HG02623 (cell line): ENCODE measurements at regions not wholly inside any gene's neighbourhood (a gene's known extent, or its start where the extent isn't known, plus 50 kb on each side); places are given as distances from the start of the nearest gene placed in this dataset.
"Not testable (repeated sequence)": the region's sequence is repeated elsewhere in the genome, so short reads cannot be mapped to it uniquely, and the experiment has no call there.

ENCODE experiments used
- ATAC-seq: cut with Tn5 transposase; IDR thresholded peaks from one replicate; pipeline ENCODE4 v1.9.1; 2021; ENCODE audit warnings: moderate library complexity; ENCODE audit not compliant: unreplicated experiment

DNA sequence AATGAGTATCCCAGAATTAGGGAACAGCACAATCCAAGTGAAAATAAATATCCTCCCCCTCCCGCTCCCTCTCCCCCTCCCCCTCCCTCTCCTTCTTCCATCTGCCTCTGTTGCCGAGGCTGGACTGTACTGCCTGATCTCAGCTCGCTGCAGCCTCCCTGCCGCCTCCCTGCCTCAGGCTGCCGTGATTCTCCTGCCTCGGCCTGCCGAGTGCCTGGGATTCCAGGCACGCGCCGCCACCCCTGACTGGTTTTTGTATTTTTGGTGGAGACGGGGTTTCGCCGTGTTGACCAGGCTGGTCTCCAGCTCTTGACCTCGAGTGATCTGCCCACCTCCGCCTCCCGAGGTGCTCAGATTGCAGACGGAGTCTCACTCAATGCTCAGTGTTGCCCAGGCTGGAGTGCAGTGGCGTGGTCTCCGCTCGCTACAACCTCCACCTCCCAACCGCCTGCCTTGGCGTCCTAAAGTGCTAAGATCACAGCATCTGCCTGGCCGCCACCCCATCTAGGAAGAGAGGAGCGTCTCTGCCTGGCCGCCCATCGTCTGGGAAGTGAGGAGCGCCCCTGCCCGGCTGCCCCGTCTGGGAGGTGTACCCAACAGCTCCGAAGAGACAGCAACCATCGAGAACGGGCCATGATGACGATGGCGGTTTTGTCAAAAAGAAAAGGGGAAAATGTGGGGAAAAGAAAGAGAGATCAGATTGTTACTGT is 178.9 kb upstream of the IPO5 start:
- not testable (repeated sequence) for ATAC-seq

- ATAC-seq = no peak
These were observed 173.0 kb upstream of the IPO5 start for GRCh38 chr13:97780486-97780885.

DNA sequence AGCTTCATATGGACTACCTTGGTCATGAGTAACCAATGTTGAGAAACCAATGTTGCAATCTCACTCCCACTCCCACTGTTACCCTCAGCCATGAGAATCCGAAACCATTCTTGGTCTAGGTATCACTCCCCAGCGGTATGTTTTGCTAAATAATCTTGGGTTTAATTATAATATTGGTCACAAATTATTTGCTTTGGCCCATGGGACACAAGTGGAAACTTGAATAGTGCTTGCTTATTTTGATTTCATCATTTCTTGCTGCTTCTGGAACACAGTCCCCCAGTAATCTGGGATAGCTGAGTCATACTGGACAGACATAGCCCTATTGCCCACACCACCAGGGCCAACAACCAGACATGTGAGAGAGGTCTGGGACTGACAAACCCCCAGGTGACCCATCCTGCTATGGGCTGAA is 171.6 kb upstream of the IPO5 start:
- no peak for ATAC-seq

DNA sequence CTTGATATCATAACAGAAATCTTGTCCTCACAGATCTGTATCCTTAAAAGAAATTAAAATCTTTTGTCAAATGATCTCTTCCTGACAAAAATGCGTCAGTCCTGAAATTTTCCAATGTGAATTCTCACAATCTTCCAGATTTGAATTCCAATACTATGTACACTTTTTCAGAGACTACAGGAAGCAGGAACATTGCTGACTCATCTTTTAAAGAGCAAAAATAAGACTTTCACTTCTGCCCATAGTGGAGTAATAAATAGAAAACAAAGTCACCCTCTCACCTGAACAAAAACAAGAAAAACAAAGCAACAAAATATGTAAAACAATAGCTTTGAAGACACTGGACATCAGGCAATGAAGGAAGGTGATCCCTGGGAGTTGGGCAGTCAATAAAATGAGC is 167.0 kb upstream of the IPO5 start:
- no peak for ATAC-seq

- no peak for ATAC-seq
These were observed 155.9 kb upstream of the IPO5 start for GRCh38 chr13:97797553-97797952.

GRCh38 chr13:97798171-97798821 is 155.2 kb upstream of the IPO5 start:
- no peak for ATAC-seq

DNA sequence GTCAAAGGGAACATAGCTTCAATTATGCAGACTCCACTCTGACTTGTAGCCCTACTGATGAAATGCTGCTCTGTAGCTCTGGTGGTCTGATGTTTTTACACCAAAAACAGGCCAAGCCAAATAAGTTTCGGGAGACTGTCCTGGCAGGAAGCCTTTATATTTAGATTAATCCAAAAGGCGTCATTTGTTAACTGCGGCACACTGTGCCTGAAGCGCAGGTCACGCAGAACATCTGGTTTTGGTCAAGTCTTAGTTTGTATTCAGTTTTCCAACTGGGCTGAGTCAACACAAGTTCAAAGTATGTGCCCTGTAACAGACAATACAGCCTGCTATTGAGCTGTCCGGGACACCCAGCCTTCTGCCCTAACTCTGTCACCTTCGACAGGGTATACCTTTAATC is 154.6 kb upstream of the IPO5 start:
- ATAC-seq = no peak

DNA sequence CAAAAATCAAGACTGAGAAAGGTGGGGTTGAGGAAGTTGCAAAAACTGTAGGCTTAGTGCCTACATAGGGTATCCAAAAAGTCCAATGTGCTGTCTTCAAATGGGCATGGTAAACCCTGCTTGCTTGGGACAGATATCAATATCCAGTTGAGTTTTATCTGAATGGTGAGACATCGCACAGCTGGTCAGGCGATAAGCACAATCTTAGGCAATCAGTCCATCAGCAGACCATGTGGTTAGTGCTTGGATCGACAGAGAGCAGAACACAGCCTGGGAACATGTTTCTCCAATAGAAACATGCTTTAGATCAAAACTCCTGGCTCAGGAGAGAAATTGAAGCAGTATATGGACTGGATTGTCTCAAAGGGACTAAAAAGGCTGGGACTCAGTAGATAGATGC is 151.3 kb upstream of the IPO5 start:
- ATAC-seq = no peak

DNA sequence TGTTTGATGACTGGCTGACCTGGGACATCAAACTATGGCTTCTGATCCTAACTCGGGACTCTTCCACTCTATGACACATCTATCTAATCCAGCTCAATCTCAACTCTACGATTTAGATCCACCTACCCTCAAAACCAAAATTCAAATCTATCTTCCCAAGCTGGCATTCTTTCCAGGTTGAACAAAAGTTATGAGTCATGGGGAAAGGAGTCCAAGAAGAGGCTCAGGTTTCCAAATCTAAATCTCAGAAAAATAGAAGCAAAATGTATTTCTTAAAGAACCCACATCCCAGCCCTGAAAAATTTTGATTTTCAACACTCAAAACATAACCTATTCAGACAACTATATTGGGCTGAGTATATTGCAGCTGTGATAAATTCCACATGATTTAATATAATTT is 143.9 kb upstream of the IPO5 start:
- no peak for ATAC-seq

- ATAC-seq = no peak
These were observed 143.3 kb upstream of the IPO5 start for GRCh38 chr13:97810152-97810551.

- ATAC-seq = no peak
These were observed 131.1 kb upstream of the IPO5 start for GRCh38 chr13:97822377-97822776.

DNA sequence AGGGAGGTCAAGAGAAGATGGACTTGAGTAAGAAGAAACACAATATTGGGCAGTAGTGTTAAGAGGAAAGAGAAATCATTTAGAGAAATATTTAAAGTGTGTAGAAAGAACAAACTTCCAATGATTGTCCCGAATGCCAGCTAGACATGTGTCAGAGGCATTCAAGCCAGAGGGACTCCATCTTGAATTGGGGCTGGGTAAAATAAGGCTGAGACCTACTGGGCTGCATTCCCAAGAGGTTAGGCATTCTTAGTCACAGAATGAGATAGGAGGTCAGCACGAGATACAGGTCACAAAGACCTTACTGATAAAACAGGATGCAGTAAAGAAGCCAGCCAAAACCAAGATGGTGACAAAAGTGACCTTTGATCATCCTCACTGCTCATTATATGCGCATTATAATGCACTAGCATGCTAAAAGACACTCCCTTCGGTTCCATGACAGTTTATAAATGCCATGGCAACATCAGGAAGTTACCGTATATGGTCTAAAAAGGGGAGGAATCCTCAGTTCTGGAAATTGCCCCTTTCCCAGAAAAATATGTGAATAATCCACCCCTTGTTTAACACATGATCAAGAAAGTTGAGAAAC is 127.0 kb upstream of the IPO5 start:
- ATAC-seq = no peak

DNA sequence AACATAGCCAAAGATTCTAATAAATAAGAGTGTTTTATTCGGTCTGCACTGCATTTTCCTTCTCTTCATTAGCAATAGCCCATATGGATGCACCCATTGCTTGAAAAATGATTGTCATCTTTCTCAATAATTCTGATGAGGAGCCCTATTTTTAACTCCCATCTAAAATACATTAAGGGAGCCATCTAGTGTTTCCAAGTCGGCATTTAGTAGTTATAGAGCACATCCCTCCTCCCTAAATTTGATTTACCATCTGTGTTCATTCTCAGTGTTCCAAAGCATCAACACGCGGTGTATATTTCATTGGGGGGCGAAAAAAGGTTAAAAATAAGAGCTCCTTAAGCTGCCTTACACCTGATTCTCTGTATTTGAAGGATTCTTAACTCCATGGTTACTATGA is 119.2 kb upstream of the IPO5 start:
- ATAC-seq = no peak

DNA sequence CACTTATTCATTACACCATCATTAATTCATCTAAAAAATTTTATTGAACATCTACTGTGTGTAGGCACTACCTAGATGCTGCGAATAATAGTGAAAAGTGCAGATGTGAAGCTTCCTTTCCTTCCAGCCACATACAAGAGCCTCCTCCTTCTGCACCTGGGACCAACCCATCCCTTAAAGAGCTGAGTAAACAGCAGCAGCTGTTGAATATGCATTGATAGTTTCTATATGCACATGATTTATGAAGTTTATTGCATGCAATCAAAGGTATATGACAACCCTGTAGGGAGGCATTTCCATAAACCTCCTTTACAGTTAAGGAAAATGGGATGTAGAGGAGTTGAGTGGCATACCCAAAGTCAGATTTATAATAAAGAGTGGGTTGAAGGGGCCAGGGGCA is 110.3 kb upstream of the IPO5 start:
- ATAC-seq = no peak

- no peak for ATAC-seq
These were observed 109.3 kb upstream of the IPO5 start for GRCh38 chr13:97844151-97844550.

DNA sequence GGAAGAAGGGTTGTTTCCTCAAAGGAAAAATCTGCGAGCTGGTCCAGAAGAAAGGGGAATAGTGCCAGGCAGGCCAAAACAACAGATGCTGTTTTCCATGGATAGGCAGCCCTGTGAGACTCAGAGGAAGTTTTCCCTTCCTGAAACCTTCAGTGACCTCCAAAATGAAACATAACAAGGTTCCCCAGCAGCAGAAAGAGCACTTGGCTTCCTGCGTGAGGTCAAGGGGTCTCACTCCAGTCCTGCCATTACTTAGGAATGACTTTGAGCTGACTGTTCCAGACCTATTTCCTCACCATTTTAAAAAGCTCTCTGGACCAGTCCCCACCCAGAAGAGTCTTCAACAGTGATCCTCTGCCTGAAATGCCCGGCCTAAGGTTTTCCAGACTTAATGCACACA is 104.6 kb upstream of the IPO5 start:
- ATAC-seq = no peak

DNA sequence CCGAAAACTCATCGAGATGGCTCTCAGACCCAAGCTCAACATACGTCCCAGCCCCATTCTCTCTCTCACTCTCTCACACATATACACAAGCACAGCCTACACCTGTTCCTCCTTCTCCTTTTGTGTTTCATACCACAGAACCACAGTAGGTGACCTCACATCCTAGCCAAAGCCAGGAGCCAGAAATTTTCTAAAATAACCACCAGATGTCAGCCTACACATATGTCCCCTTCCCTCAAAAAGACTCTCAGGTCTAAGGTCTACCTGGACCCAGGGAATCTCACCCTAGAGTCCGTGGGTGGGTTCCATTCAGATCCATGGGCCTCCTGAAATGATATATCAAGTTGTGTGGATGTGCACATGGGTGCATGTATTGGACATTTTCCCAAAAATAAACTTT is 104.2 kb upstream of the IPO5 start:
- peak; percentile 95 for ATAC-seq

- ATAC-seq = no peak
These were observed 102.2 kb upstream of the IPO5 start for GRCh38 chr13:97851269-97851668.

GRCh38 chr13:97852181-97852874 is 101.1 kb upstream of the IPO5 start:
- no peak for ATAC-seq

DNA sequence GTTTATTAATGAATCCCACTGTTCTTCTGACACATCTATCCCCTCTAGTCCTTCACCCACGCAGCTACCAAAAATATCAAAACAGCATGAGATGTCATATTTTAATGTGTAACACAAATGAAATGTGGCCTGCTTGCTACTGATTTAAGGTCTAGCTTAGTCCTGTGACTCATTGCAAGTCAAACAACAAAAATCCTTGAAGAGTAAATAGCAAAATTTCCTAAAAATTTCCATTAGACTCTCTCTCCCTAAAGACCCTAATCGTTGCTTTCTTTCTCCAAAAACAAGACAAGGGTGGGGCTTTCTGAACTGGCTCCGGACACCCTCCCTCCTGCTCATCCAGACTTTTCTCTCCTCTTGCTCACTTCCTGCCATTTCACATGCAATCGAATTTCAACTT is 99.9 kb upstream of the IPO5 start:
- ATAC-seq = no peak

DNA sequence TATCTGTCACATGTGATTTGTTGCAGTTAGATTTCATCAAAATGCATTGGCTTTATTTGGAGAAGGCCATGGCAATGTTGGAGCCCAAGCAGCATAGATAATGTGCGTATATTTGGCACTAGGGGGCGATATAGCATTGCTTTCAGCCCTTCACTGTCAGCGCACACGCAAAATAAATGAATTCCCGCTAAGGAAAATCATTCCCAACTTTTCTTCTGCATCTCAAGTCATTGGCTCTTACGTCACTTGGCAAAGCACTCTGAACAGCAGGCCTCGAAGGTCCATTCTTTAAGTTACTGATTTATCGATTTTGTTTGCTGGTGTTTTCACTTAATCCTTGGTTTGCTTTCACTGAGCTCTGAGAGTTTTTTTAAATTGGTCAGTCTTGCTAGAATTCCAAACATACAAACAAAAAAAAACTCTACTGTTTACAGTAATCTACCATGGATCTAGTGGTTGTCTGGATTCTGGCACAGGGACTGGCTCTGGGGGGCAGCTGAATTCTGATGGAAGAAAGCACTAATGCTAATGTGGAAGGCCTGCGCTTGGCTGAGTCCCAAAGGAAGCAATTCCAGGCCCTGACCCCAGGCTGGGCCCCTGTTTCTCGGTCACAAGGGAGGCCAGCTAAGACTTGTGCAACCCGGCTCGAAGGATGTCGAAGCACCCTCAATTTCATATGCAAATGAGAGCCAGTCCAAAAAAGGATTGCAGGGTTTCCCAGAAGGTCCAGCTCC is 97.7 kb upstream of the IPO5 start:
- ATAC-seq = peak; percentile 41
